Activated CD4-positive, alpha-beta T cell treated with anti-CD3 and anti-CD28 coated beads for 48 hours (primary cell): ENCODE measurements at regions not wholly inside any gene's neighbourhood (a gene's known extent, or its start where the extent isn't known, plus 50 kb on each side); places are given as distances from the start of the nearest gene placed in this dataset.
"Not testable (repeated sequence)": the region's sequence is repeated elsewhere in the genome, so short reads cannot be mapped to it uniquely, and the experiment has no call there.

ENCODE experiments used
- DNase-seq: peaks from one replicate; pipeline ENCODE4 v3.0.0-alpha.2; 2020

DNA sequence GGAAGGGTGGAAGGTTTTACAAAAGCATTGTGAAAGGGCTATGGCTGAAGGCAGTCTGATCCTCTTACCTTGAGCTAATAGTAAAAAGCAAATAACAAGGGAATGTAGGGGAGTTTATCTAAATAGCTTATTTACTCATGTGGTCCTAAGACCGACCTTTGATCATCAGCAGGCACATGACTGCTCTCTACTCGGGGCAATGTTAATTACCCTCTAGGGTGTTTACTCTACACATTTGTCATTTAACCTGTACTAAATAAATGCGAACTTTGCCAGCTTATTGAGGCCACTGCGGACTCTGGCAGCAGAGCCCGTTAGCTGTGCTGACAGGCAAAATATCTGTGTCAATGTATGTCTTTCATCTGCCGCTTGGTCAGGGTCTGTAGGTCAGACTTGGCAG lies 768.3 kb upstream of the ATXN7L3B start:
- no peak for DNase-seq

DNA sequence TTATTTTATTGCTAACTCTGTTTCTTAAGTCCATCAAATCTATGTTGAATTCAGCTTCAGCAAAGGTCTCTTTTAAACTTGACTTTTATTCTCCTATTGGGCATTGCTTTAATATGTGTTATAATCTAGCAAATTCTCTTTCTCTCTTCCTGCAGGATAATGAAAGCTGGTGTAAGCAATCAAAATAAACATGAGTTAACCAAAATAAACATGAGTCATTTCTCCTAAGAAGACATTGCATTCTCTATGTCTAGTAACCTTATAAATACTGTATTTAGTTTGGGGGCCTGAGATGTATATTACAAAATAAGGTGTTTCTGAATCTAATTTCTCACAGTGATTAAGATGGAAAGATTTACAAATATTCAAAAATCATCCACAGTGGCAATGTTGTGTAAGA lies 739.1 kb upstream of the ATXN7L3B start:
- no peak for DNase-seq

DNA sequence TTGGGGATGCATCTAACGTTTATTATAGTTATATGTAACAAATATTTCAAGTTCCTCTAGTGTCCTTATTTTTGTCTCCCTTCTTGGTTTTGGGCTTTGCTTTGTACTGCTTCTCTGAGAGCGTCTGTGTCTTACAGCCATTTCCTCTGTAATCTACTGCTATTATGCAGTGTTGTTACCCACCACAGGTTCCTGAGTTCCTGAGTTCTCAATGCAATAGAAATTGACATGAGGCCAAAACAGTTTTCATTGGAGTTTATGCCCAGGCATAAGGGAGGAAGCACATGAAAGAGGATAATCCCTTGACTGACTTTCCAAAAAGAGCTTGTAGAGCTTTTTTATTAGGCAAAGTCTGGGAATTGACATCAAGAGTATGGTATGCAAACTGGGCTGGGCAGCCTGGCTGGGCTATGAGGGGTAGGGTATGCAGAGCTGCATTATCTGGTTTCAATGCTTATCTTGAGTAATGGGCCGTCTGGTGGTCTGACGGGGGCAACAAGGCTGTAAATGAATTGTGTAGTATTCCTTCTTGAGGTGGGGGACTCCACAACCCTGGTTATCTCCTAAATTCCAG lies 722.5 kb upstream of the ATXN7L3B start:
- DNase-seq, result no peak

DNA sequence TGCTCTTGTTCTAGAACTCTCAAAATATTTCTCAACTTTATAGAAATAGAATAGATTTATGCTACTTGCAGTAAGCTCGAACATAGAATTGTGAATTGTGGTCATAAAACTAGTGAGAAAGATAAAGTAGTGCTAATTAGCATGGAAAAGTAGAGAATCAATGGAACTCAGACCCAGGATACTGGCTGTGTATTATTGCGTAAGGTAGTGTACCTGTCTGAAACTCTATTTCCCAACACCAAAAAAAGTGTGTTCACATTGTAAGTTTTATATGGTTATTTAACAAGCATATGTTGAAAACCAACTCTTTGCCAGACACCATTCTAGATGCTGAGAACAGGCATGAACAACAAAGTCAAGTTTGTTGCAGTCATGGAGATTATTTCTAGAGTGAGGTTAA lies 720.5 kb upstream of the ATXN7L3B start:
- DNase-seq, result no peak

DNA sequence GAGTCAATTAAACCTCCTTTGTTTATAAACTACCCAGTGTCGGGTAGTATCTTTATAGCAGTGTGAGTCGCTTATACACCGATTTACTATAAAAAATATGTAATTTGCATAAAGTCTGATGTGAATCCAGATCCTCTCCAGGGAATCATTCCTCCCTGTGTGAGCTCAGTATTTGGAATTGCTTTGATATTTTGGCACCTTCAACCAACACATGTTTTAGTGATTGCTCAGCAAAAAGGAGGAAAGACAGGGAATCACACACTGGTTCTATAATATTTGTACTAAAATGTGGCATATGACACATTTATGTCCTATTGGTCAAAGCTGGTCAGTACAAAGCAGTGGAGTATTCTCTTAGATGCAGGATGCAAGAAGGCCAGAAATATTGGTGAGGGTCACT lies 703.9 kb upstream of the ATXN7L3B start:
- DNase-seq, result no peak

GRCh38 chr12:73841963-73842362 lies 695.7 kb upstream of the ATXN7L3B start:
- no peak for DNase-seq

DNA sequence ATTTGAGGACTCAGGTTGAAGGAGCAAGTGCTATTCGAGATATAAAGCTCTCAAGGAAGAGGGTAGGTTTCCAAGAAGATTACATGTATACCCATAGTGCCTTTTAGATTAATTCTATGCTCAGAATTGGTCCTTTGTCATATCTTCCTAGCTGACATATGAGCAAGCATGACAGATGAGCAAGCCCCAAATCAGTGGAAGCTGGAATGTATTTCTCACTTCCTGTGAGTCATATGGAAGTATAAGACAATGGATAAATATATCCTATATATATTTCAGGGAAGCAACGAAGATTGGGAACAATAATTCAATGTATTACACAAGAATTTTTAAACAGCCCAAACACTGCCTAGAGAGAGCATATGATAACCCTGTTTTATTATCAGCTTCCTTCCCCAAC lies 674.1 kb upstream of the ATXN7L3B start:
- DNase-seq, result no peak

DNA sequence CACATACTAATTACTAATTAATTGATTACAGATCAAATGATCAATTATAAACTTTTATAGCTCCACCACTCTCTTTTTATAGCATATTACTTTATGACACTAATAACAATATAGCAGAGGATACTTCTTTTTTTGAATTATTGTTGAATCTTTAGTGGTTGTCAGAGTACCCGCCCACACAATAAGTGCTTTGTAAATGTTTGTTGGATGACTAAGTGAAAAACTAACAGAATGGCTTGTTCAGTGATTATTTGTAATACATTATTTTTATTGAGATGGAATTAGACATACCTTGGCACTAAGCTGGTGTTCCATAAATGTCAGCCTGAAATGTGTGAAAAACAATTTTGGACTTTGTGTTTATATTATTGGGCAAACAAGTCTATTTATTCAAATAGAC lies 670.5 kb upstream of the ATXN7L3B start:
- DNase-seq, result no peak

GRCh38 chr12:73877291-73877690 lies 660.3 kb upstream of the ATXN7L3B start:
- DNase-seq, result not testable (repeated sequence)

GRCh38 chr12:73892201-73892600 lies 645.4 kb upstream of the ATXN7L3B start:
- no peak for DNase-seq

DNA sequence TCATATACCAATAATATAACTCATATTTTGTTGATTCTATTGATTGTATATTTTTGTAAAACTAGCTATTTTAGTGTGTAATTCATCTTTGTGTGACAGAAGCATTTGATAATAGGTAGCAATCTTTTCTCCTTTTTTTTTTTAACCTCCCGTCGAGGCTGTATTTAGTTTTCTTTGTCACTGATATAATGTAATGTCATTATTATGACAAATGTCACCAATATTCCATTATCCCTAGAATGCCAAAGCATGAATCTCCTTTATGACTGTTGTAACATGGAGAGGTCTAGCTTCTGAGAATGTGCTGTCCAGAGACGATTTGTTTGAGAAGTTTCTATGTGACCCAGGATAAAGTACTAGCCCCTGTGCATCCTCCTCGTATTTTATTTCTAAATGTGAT lies 639.0 kb upstream of the ATXN7L3B start:
- no peak for DNase-seq

DNA sequence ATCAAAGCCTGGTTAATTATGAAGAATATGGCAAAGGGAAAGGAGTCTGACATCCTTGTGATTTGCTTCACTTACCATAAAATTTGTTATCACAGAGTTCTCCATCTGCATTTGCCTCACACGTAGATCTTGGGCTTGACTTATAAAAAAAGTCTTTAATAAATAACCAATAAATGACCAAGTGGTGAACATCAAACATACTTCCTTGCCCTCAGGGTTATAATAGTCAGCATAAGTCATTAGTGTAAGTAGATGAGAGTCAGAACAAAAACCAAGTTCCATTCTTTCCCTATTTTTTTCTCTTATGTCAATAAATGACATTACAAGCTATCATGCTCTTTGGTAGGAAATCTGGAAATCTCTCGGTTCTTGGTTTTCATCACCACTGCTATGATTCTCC lies 635.4 kb upstream of the ATXN7L3B start:
- DNase-seq, result no peak

- no peak for DNase-seq
These were observed 630.9 kb upstream of the ATXN7L3B start for GRCh38 chr12:73906757-73907156.

- DNase-seq, result no peak
These were observed 601.8 kb upstream of the ATXN7L3B start for GRCh38 chr12:73935817-73936216.

GRCh38 chr12:73947326-73948026 lies 590.2 kb upstream of the ATXN7L3B start:
- DNase-seq, result no peak

GRCh38 chr12:73950507-73950906 lies 587.1 kb upstream of the ATXN7L3B start:
- no peak for DNase-seq

DNA sequence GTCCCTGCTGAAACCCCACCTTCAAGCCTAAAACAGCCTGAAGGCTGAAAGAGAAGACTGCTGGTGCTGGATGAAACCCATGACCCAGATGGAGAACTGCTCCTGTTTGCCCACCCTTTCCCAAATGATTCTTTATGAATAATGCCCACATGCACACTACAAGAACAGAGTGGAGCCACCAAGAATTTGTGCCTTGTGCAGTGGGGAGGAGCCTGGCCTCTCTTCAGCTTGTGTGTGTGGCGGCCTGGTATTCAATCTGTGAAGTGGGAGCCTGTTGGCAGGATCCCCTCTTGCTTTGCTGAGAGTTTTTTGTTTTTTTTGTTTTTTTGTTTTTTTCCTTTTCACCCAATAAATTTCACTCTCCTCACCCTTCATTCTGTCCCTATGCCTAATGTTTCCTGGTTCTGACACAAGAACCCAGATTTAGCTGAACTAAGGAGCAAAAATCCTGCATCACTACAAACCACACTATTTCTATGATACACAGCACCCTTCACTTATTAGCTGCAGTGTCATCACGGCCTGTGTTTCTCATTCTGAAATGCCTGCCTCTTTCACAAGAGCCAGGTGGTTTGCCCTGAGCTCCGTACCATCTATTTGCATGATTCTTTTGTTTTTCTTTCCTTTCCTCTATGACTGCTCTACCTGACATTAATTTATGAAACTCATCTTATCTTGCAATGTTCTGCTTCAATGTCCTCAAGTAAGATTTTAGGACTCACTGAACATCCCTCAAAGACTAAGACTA lies 585.5 kb upstream of the ATXN7L3B start:
- DNase-seq, result no peak

DNA sequence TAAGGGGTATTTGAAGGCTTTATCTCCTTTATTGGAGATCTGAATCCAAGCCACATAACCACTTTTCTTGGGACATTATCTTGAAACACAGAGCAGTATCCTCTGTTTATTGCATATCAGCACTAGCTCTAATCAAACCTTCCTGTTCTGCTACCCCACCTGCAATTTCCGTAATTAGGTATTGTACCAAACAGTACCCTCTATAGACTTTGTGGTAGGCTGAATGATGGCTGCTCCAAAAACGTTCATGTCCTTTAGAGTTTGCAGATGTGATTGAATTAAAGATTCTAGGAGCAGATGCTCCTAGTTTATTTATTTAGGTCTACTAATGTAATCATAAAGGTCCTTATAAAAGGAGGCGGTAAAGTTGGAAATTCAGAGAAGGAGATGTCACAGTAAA lies 573.0 kb upstream of the ATXN7L3B start:
- no peak for DNase-seq

GRCh38 chr12:73973486-73973885 lies 564.1 kb upstream of the ATXN7L3B start:
- DNase-seq, result no peak

DNA sequence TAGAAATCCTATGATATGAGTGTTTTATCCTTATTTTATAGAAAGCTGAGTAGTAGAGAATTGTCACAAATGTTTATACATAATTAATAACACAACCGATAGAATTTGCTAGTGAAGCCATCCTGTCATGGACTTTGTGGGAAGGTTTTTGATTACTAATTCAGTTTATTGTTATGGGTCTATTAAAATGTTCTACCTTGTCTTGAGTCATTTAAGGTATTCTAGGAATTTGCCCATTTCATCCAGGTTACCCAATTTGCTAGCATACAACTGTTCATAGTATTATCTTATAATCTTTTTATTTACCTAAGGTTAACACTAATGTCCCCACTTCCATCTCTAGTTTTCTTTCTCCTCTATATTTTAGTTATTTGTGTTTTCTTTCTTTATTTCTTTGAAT lies 553.1 kb upstream of the ATXN7L3B start:
- DNase-seq, result no peak

DNA sequence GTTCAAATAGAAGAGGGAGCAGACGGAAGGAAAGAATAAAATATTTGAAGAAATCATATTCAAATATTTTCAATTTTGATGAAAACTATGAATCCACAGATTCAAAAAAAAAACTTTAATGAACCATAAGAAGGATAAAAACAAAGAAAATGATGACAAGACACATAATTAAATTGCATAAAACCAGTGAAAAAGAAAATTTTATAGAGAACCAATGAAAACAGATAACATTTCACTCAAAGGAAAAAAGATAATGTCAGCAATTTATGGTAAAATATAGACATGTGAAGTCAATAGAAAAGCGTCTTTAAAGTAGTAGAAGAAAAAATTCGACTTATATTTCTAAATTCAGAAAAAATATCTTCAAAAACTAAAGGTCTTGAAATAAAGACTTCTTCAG lies 546.5 kb upstream of the ATXN7L3B start:
- no peak for DNase-seq

DNA sequence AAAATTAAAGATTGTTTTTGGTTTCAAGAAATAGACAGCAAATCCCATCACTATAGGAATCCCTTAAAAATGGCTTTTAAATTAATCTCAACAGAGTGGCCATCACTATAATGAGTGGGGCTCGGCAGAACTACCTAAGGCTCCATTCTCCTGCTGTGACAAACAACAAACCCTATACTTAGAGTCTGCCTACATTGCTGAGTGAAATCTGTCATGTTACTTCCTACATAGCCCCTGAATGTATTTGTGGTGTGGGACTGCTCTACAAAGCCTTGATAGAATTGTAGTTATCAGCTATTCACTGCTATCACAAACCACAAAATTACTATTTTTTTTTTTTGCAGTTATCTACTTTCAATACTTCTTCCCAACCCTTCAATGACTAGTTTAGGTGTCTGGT lies 538.7 kb upstream of the ATXN7L3B start:
- no peak for DNase-seq

DNA sequence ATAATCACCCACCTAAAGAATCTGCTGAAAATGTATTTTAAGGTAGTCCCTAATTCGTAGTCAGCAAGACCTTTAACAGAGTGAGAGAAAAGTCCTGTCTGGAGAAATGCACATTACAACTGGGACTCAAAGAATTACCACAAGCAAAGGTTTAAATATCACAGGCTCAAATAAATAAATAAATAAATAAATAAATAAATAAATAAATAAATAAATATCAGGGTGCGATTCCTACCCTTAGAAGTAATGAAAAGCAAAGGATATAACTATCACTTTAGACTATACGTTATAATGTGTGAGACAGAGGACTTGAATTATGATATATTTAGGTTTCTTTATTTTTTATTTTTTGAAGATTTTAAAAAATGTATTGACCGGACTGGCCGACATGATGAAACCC lies 522.5 kb upstream of the ATXN7L3B start:
- DNase-seq, result no peak

DNA sequence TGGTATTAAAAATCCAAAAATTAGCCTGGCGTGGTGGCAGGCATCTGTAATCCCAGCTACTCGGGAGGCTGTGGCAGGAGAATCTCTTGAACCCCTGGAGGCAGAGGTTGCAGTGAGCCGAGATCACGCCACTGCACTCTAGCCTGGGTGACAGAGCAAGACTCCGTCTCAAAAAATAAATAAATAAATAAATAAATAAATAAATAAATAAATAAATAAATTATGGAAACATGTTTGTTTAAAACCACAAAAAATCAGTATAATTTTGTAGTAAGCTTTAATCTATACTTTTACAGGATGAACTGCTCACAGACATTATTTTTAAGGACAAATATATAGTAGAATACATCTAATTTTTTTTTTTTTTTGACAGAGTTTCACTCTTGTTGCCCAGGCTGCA lies 521.3 kb upstream of the ATXN7L3B start:
- not testable (repeated sequence) for DNase-seq
